Kidney capillary endothelial cell (primary cell): ENCODE measurements at regions not wholly inside any gene's neighbourhood (a gene's known extent, or its start where the extent isn't known, plus 50 kb on each side); places are given as distances from the start of the nearest gene placed in this dataset.

Experiments
- DNase-seq: peaks from one replicate; pipeline ENCODE4 v3.0.0-alpha.2; 2018; ENCODE audit warnings: low spot score

DNA sequence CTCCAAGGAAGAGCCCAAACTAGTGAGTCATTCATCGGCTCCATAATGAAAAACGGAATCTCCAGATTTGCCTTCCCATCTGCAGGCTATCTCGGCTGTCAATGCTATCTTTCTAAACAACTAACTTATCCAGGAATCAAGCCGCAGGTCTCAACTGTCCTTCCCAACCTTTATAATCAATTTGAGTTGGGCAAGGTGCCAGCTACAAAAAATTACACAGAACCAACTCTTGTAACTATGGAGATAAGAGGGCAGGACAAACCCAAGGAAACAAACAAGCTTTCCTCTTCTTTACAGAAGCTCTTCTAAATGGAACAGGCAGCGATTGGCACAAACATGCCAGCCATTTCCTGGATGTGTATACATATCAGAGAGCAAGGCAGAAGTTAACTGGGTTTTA, 61.2 kb upstream of the RAI2 start:
- no peak for DNase-seq

DNA sequence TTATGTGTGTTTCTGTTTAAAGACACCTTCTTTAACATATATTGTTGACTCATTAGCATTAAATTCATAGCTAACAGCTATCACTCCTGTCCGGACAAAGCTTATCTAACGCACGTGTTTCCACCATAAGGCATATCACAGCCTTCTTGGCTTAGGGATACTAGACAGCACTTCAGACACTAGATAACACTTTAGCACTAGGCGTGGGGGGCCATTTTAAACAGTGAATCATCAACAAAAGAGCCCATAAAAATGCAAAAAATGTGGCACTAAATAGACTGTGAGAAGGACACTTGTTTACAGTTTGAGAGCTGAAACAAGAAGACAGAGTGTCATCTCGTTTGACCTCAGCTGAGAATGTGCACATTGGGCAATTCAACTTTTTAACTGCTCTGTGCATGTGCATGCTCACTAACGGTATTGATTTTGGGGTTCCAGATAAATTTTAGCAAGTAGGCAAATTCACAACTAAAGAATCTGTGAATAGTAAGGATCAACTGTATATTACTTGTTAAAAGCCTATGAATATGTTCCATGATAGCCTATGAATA, 58.9 kb upstream of the RAI2 start:
- no peak for DNase-seq

DNA sequence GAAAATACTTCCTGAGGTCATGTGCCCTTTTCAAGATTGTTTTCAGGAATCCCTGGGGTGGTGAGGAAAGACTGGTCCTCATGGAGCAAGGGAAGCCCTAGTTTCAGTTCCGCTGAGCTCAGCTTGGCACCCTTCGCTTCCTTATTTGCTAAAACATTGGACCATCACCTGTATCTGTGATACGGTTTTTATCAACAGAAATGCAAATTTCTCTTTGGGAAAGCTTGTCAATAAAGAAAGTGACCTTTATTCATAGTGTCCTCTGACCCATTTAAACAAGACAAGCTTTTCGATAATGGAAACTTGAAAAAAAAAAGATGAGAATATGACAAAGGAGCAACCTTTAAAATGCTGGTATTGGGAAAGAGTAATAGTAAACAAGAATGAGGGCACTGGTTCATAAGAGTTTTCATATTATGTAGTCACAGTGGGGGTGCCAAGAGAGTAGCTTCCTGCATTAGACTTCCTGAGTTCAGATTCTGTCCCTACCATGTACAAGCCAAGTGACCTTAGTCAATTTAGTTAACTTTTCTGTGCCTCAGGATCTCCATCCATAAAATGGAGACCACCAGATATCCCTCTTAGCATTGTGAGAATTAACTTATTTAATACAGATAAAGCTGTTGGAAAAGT, 57.0 kb upstream of the RAI2 start:
- no peak for DNase-seq

DNA sequence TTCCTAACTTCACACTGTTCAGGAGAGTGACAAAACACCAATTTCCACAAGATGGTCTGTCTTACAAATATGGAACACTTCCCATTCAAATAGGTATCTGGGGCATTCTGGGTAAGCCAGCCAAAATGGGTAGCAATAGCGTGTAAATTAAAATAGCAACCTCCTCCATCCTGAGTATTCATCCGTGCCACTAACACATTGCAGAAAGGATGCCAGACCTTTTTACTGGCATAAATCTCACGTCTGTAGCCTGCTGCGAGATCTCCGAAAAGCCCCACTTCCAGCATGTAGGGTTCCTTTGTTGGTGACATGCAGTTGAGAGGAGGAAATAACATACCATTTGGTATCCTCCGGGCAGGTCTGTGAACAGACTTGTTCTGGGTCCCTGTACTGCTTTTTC, 52.7 kb upstream of the RAI2 start:
- no peak for DNase-seq
